ENCODE measurements at regions not wholly inside any gene's neighbourhood (a gene's known extent, or its start where the extent isn't known, plus 50 kb on each side); places are given as distances from the start of the nearest gene placed in this dataset.
"Not testable (repeated sequence)": the region's sequence is repeated elsewhere in the genome, so short reads cannot be mapped to it uniquely, and the experiment has no call there.

GRCh38 chr20:30288346-30288745 lies 969.1 kb upstream of the DEFB115 start:
- no peak for DNase-seq (ENCODE audit: low spot score, unreplicated experiment)
- no peaks in the 10 kb centered on the region for H3K27me3 Mint-ChIP-seq
- H3K36me3 Mint-ChIP-seq (ENCODE audit: insufficient read depth): peaks cover 6% of the 10 kb centered on the region
- no peak overlapping the region for H3K27ac Mint-ChIP-seq
- TF ChIP-seq, protein P1, sequence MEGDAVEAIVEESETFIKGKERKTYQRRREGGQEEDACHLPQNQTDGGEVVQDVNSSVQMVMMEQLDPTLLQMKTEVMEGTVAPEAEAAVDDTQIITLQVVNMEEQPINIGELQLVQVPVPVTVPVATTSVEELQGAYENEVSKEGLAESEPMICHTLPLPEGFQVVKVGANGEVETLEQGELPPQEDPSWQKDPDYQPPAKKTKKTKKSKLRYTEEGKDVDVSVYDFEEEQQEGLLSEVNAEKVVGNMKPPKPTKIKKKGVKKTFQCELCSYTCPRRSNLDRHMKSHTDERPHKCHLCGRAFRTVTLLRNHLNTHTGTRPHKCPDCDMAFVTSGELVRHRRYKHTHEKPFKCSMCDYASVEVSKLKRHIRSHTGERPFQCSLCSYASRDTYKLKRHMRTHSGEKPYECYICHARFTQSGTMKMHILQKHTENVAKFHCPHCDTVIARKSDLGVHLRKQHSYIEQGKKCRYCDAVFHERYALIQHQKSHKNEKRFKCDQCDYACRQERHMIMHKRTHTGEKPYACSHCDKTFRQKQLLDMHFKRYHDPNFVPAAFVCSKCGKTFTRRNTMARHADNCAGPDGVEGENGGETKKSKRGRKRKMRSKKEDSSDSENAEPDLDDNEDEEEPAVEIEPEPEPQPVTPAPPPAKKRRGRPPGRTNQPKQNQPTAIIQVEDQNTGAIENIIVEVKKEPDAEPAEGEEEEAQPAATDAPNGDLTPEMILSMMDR (IDR thresholded peaks at IDR 0.05; ENCODE audit: unreplicated experiment): no peak
- H3K9me3 Mint-ChIP-seq (ENCODE audit: low read depth): peaks cover 42% of the 10 kb centered on the region
- H3K4me1 Mint-ChIP-seq (ENCODE audit: low read depth): no peaks in the 10 kb centered on the region
- no peak overlapping the region for H3K4me3 Mint-ChIP-seq (ENCODE audit: low read depth)

DNA sequence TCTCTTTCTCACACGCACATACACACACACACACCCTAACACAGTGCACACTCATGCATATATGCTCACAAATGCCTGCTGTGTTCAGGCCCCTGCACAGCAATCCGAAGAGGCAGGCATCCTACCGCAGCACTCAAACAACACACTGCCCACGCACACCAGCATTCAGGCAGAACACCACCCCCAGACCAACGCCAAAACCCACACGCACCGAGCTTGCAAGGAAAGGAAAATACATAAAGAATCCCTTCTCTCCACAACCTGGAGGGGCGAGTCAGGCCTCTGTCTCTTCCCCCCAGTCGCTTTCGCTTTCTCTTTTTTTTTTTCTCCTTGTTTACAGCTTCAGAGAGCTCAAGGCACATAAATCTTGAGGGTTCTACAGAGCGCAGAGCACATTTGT lies 968.4 kb upstream of the DEFB115 start:
- not testable (repeated sequence) for H3K27ac Mint-ChIP-seq; H3K27me3 Mint-ChIP-seq; H3K4me3 Mint-ChIP-seq (ENCODE audit: low read depth); DNase-seq (ENCODE audit: low spot score, unreplicated experiment); H3K4me1 Mint-ChIP-seq (ENCODE audit: low read depth); H3K36me3 Mint-ChIP-seq (ENCODE audit: insufficient read depth)
- peaks cover 42% of the 10 kb centered on the region for H3K9me3 Mint-ChIP-seq (ENCODE audit: low read depth)

GRCh38 chr20:30289711-30290141 lies 967.7 kb upstream of the DEFB115 start:
- H3K36me3 Mint-ChIP-seq (ENCODE audit: insufficient read depth); DNase-seq (ENCODE audit: low spot score, unreplicated experiment); H3K27ac Mint-ChIP-seq; H3K4me3 Mint-ChIP-seq (ENCODE audit: low read depth); H3K27me3 Mint-ChIP-seq; H3K4me1 Mint-ChIP-seq (ENCODE audit: low read depth): not testable (repeated sequence)
- peaks cover 44% of the 10 kb centered on the region for H3K9me3 Mint-ChIP-seq (ENCODE audit: low read depth)

DNA sequence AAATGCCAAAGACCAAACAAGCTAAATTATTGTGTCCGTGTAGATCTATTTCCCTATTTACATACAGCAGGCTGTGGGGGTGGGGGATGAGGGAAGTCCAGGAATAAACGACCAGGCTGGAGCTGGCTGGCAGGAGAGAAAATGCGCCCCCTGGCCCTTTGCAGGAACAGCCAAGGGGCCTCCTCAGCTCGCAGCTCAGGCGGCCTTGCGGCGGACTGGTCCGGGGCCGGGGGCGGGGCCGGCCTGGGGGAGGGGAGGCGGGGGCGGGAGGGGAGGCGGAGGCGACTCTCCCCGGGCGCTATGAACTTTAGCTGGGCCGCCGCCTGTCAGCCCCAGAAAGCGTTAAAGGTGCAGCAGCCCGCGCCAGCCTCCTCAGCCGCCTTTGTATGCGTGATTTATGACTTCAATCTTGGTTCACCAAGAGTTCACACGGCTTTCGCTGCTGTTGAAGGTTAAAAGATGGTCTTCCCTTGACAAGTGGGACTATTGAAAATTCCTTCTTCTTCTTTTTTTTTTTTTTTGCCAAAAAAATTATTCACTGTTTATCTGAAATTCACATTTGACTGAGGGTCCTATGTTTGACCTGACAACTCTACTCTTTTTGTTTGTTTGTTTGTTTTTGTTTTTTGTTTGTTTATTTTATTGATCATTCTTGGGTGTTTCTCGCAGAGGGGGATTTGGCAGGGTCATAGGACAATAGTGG lies 967.0 kb upstream of the DEFB115 start:
- H3K4me1 Mint-ChIP-seq (ENCODE audit: low read depth); H3K4me3 Mint-ChIP-seq (ENCODE audit: low read depth); H3K27ac Mint-ChIP-seq; H3K27me3 Mint-ChIP-seq; H3K36me3 Mint-ChIP-seq (ENCODE audit: insufficient read depth); DNase-seq (ENCODE audit: low spot score, unreplicated experiment): not testable (repeated sequence)
- H3K9me3 Mint-ChIP-seq (ENCODE audit: low read depth): peaks cover 46% of the 10 kb centered on the region

- H3K4me3 Mint-ChIP-seq (ENCODE audit: low read depth); H3K4me1 Mint-ChIP-seq (ENCODE audit: low read depth); DNase-seq (ENCODE audit: low spot score, unreplicated experiment); H3K27me3 Mint-ChIP-seq; H3K36me3 Mint-ChIP-seq (ENCODE audit: insufficient read depth); H3K27ac Mint-ChIP-seq: not testable (repeated sequence)
- peaks cover 42% of the 10 kb centered on the region for H3K9me3 Mint-ChIP-seq (ENCODE audit: low read depth)
Measured at GRCh38 chr20:30291064-30291379, 966.4 kb upstream of the DEFB115 start.

- not testable (repeated sequence) for DNase-seq (ENCODE audit: low spot score, unreplicated experiment); H3K36me3 Mint-ChIP-seq (ENCODE audit: insufficient read depth); H3K4me1 Mint-ChIP-seq (ENCODE audit: low read depth); H3K4me3 Mint-ChIP-seq (ENCODE audit: low read depth); H3K27me3 Mint-ChIP-seq; H3K27ac Mint-ChIP-seq
- H3K9me3 Mint-ChIP-seq (ENCODE audit: low read depth): peaks cover 44% of the 10 kb centered on the region
Measured at GRCh38 chr20:30291686-30292085, 965.8 kb upstream of the DEFB115 start.

DNA sequence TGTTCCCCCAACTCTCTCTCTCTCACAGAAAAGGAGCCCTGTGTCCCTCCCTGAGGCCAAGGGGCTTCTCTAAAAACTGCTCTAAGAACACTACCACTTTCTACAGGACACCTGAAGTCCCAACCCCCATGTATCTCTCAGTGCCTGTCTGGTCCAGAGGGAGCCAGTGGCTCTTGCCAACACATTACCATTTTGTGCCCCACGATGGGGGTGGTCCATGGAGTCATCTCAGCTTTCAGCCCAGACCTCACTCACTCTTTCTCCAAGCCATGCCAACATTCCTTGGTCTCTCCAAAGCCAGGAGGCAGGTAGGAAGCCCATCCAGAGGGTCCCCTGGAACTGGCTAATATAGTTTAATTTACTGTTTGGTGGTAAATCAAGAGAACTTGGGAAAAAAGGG lies 962.1 kb upstream of the DEFB115 start:
- peaks cover 34% of the 10 kb centered on the region for H3K9me3 Mint-ChIP-seq (ENCODE audit: low read depth)
- not testable (repeated sequence) for H3K4me3 Mint-ChIP-seq (ENCODE audit: low read depth); H3K36me3 Mint-ChIP-seq (ENCODE audit: insufficient read depth)

GRCh38 chr20:30295967-30296366 lies 961.5 kb upstream of the DEFB115 start:
- not testable (repeated sequence) for DNase-seq (ENCODE audit: low spot score, unreplicated experiment); H3K27ac Mint-ChIP-seq; H3K4me1 Mint-ChIP-seq (ENCODE audit: low read depth); H3K4me3 Mint-ChIP-seq (ENCODE audit: low read depth); H3K27me3 Mint-ChIP-seq; H3K36me3 Mint-ChIP-seq (ENCODE audit: insufficient read depth)
- peaks cover 30% of the 10 kb centered on the region for H3K9me3 Mint-ChIP-seq (ENCODE audit: low read depth)

More for the DNA sequence above, 962.1 kb upstream of the DEFB115 start:
- DNase-seq (ENCODE audit: low spot score, unreplicated experiment); H3K27ac Mint-ChIP-seq; H3K27me3 Mint-ChIP-seq; H3K4me1 Mint-ChIP-seq (ENCODE audit: low read depth): not testable (repeated sequence)

- H3K27ac Mint-ChIP-seq: not testable (repeated sequence)
- peaks cover 37% of the 10 kb centered on the region for H3K9me3 Mint-ChIP-seq (ENCODE audit: low read depth)
Measured at GRCh38 chr20:30297878-30298595, 959.4 kb upstream of the DEFB115 start.

DNA sequence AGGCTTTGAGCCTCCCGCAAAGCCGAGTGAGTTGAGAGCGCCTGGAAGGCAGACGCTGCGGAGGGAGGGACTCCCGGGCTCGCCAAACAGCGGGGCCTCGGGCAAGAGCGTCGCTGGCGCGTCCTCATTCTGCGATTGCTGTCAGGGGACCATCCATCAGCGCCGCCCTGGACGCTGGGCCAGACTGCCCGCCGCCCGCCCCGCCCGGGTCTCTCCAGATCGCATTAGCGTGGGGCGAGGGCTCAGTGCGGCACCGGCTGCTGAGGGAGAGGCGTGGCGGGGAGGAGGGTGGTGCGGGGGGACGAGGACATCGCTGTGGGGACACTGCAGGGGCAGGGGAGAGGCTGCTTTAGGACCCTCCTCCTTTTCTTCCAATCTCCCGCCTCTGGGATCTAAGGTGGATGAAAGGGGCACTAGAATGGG lies 957.2 kb upstream of the DEFB115 start:
- not testable (repeated sequence) for H3K27me3 Mint-ChIP-seq; H3K4me1 Mint-ChIP-seq (ENCODE audit: low read depth); H3K4me3 Mint-ChIP-seq (ENCODE audit: low read depth); H3K27ac Mint-ChIP-seq; DNase-seq (ENCODE audit: low spot score, unreplicated experiment); H3K36me3 Mint-ChIP-seq (ENCODE audit: insufficient read depth)
- H3K9me3 Mint-ChIP-seq (ENCODE audit: low read depth): peaks cover 39% of the 10 kb centered on the region

More at GRCh38 chr20:30297878-30298595, 959.4 kb upstream of the DEFB115 start:
- not testable (repeated sequence) for H3K36me3 Mint-ChIP-seq (ENCODE audit: insufficient read depth); H3K4me3 Mint-ChIP-seq (ENCODE audit: low read depth); H3K27me3 Mint-ChIP-seq; H3K4me1 Mint-ChIP-seq (ENCODE audit: low read depth); DNase-seq (ENCODE audit: low spot score, unreplicated experiment)

- peaks cover 43% of the 10 kb centered on the region for H3K9me3 Mint-ChIP-seq (ENCODE audit: low read depth)
- not testable (repeated sequence) for DNase-seq (ENCODE audit: low spot score, unreplicated experiment); H3K27ac Mint-ChIP-seq; H3K4me3 Mint-ChIP-seq (ENCODE audit: low read depth); H3K27me3 Mint-ChIP-seq; H3K36me3 Mint-ChIP-seq (ENCODE audit: insufficient read depth); H3K4me1 Mint-ChIP-seq (ENCODE audit: low read depth)
Measured at GRCh38 chr20:30302786-30303185, 954.7 kb upstream of the DEFB115 start.

DNA sequence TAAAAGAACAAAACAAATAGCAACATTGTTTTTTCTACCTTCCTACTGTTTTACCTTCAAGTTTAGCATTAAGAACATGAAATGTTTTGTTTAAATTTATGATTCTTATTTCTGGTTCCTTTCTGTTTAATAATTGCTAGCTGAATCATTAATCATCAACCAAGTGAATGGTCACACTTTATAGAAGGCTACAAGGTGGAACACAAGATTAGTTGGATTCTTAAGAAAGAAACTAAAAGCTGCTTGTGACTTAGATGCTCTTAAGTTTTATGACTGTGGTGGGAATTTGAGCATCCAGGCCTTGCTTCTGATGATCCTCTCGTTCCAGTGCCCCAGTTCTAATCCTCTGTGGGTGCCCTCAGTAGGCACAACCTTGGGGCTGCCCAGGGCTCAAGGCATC lies 947.5 kb upstream of the DEFB115 start:
- H3K4me3 Mint-ChIP-seq (ENCODE audit: low read depth); H3K4me1 Mint-ChIP-seq (ENCODE audit: low read depth); H3K36me3 Mint-ChIP-seq (ENCODE audit: insufficient read depth); DNase-seq (ENCODE audit: low spot score, unreplicated experiment); H3K27ac Mint-ChIP-seq; H3K27me3 Mint-ChIP-seq: not testable (repeated sequence)
- H3K9me3 Mint-ChIP-seq (ENCODE audit: low read depth): peaks cover 31% of the 10 kb centered on the region
